ENCODE measurements at regions not wholly inside any gene's neighbourhood (a gene's known extent, or its start where the extent isn't known, plus 50 kb on each side); places are given as distances from the start of the nearest gene placed in this dataset.

- H3K23me2 ChIP-seq (ENCODE audit: insufficient read length, low read depth, low read length, poor library complexity, severe bottlenecking) = no peaks in the 10 kb centered on the region
- peaks cover 20 to 22% of the 10 kb centered on the region in 2 experiments for H3K9me3 Mint-ChIP-seq
- H3K18ac ChIP-seq (ENCODE audit: insufficient read length, low read depth, low read length) = no peak overlapping the region
- no peaks in the 10 kb centered on the region for H3K79me1 ChIP-seq (ENCODE audit: insufficient read depth, low read depth, low read length, poor library complexity, severe bottlenecking)
- no peak for TF ChIP-seq CTCF (conservative IDR thresholded peaks at IDR 0.05)
- no peak overlapping the region for H3K4me2 ChIP-seq (ENCODE audit: insufficient read depth, insufficient read length, low read length)
- no peaks in the 10 kb centered on the region for H3K27me3 ChIP-seq (ENCODE audit: insufficient read depth, low read length)
- peaks cover 9 to 19% (median 18%) of the 10 kb centered on the region in 3 experiments for H3K36me3 Mint-ChIP-seq (ENCODE audit: insufficient read depth in 1 of 3, low read depth in 3 of 3)
- peaks cover 4% of the 10 kb centered on the region for H3K9me3 ChIP-seq (ENCODE audit: control insufficient read depth, low read depth, low read length)
- H3K27ac ChIP-seq (ENCODE audit: insufficient read length, low read depth, low read length) = no peak overlapping the region
- no peak overlapping the region for H4K5ac ChIP-seq (ENCODE audit: insufficient read length, low read depth, low read length)
- no peak overlapping the region for H2BK5ac ChIP-seq (ENCODE audit: insufficient read length, low read length)
- no peak overlapping the region for H2BK20ac ChIP-seq (ENCODE audit: low read depth, low read length, poor library complexity, severe bottlenecking)
- no peaks in the 10 kb centered on the region for H3K4me1 Mint-ChIP-seq
- no peak overlapping the region for H4K91ac ChIP-seq (ENCODE audit: insufficient read length, low read depth, low read length)
- no peaks in the 10 kb centered on the region for H4K20me1 ChIP-seq (ENCODE audit: control insufficient read depth, insufficient read depth, insufficient read length)
- WGBS (ENCODE audit: extremely low coverage, insufficient read length, low lambda C conversion rate) = no CpG with 5 or more reads among the region's 4 CpGs
- H3K4ac ChIP-seq (ENCODE audit: low read depth, low read length) = no peak overlapping the region
- no peaks in the 10 kb centered on the region for H3K4me1 ChIP-seq (ENCODE audit: insufficient read depth, low read length)
- H2AFZ ChIP-seq (ENCODE audit: low read length) = no peak overlapping the region
- no peak overlapping the region for H3K9ac ChIP-seq (ENCODE audit: extremely low read depth, insufficient read length, low read length)
- H2BK120ac ChIP-seq (ENCODE audit: low read depth, low read length, poor library complexity, severe bottlenecking) = no peak overlapping the region
- H3K79me2 ChIP-seq (ENCODE audit: insufficient read depth, low read length) = no peaks in the 10 kb centered on the region
- DNase-seq = no peak
- H2BK12ac ChIP-seq (ENCODE audit: insufficient read length, low read depth, low read length) = no peak overlapping the region
- H3K4me3 Mint-ChIP-seq = no peak overlapping the region
- H3K56ac ChIP-seq (ENCODE audit: insufficient read length, low read depth, low read length) = no peak overlapping the region
- no peak overlapping the region for H2AK5ac ChIP-seq (ENCODE audit: insufficient read length, low read length)
- no peak overlapping the region for H2BK15ac ChIP-seq (ENCODE audit: low read depth, low read length)
- H3K27me3 Mint-ChIP-seq (ENCODE audit: low read depth) = no peaks in the 10 kb centered on the region; the same call in 1 of the 2 replicates
- H3K14ac ChIP-seq (ENCODE audit: insufficient read depth, low read length) = no peak overlapping the region
- H3K23ac ChIP-seq (ENCODE audit: insufficient read length, low read depth, low read length) = no peak overlapping the region
- H3K27ac Mint-ChIP-seq = no peak overlapping the region
- H4K8ac ChIP-seq (replicated peaks; ENCODE audit: insufficient read length, low read depth, low read length) = no peak overlapping the region
- no peak overlapping the region for H3T11ph ChIP-seq (ENCODE audit: low read length)
Observed at GRCh38 chr6:165167861-165168260, 141.5 kb downstream of the C6orf118 start.

Data from H9 (cell line).